MCF 10A (cell line): ENCODE measurements at regions not wholly inside any gene's neighbourhood (a gene's known extent, or its start where the extent isn't known, plus 50 kb on each side); places are given as distances from the start of the nearest gene placed in this dataset.

Experiments
- BruUV-seq: library from RNA; stranded (reverse); fragments of 400-500 nt; replicated peaks from 2 replicates; lab custom pipeline; 2021; lab: Mats Ljungman, UMichigan
- CTCF ChIA-PET: fragments of 300-600 bp; sonication (Branson Sonifier 250); formaldehyde crosslinking; extraction: SDS; loops from one replicate; lab custom pipeline; 2021; ENCODE audit warnings: antibody characterized with exemption, inconsistent platforms; lab: Yijun Ruan, JAX
- POLR2A ChIA-PET: fragments of 300-600, 350-650 bp; sonication (Branson Sonifier 250); formaldehyde crosslinking; extraction: SDS; loops from one replicate; lab custom pipeline; 2020; ENCODE audit warnings: antibody characterized with exemption, inconsistent platforms; lab: Yijun Ruan, JAX
- DNase-seq: peaks from one replicate; pipeline ENCODE4 v3.0.0-alpha.2; 2018; ENCODE audit not compliant: unreplicated experiment
- H3K27ac Mint-ChIP-seq: one replicate; pipeline ENCODE4 v1.8.0; 2022; ENCODE audit warnings: mild to moderate bottlenecking, low read depth, mixed read lengths; ENCODE audit not compliant: unreplicated experiment
- H3K27me3 Mint-ChIP-seq: one replicate; pipeline ENCODE4 v1.8.0; 2022; ENCODE audit warnings: mixed read lengths; ENCODE audit not compliant: insufficient read depth, unreplicated experiment
- H3K36me3 Mint-ChIP-seq: one replicate; pipeline ENCODE4 v1.8.0; 2022; ENCODE audit warnings: mild to moderate bottlenecking, moderate library complexity, mixed read lengths; ENCODE audit not compliant: insufficient read depth, unreplicated experiment
- H3K4me1 Mint-ChIP-seq: one replicate; pipeline ENCODE4 v1.8.0; 2022; ENCODE audit warnings: mixed read lengths; ENCODE audit not compliant: insufficient read depth, unreplicated experiment
- H3K4me3 Mint-ChIP-seq: one replicate; pipeline ENCODE4 v1.8.0; 2022; ENCODE audit warnings: mild to moderate bottlenecking, moderate library complexity, mixed read lengths; ENCODE audit not compliant: unreplicated experiment
- H3K9me3 Mint-ChIP-seq: one replicate; pipeline ENCODE4 v1.8.0; 2022; ENCODE audit warnings: mixed read lengths; ENCODE audit not compliant: unreplicated experiment
- CTCF ChIP-seq: fragments of 200-600 bp; IDR thresholded peaks from one replicate; pipeline ENCODE4 v1.8.0; 2022; ENCODE audit warnings: antibody characterized with exemption, mild to moderate bottlenecking; ENCODE audit not compliant: unreplicated experiment
- intact Hi-C: fragments of 100-400 bp; cut with micrococcal nuclease; formaldehyde crosslinking; loops from 2 replicates; pipeline ENCODE4 v1.14.1; 2022

- no peak overlapping the region for H3K4me3 Mint-ChIP-seq
- DNase-seq: no peak
- H3K36me3 Mint-ChIP-seq: no peaks in the 10 kb centered on the region
- CTCF ChIA-PET: interaction anchor here (7.3 to 7.4 kb wide), 2 partner anchors 69 to 832 kb away, joined by 67 to 69 read pairs; no protein-coding TSS in a partner anchor
- no peak overlapping the region for H3K27ac Mint-ChIP-seq
- intact Hi-C loops: loop anchor here (10.0 kb wide), 1 partner anchor 1182 kb away; no protein-coding TSS in a partner anchor
- no peak for TF ChIP-seq CTCF
- H3K4me1 Mint-ChIP-seq: no peaks in the 10 kb centered on the region
- BruUV-seq: no TSS peak
- H3K27me3 Mint-ChIP-seq: no peaks in the 10 kb centered on the region
- no peaks in the 10 kb centered on the region for H3K9me3 Mint-ChIP-seq
- POLR2A ChIA-PET: interaction anchor here (1.0 kb wide), 1 partner anchor 8 kb away, joined by 3 read pairs; no protein-coding TSS in a partner anchor
Measured at GRCh38 chr3:157602424-157602823, 99.2 kb upstream of the VEPH1 start.

- intact Hi-C loops: no loop called here
Measured at GRCh38 chr3:157595259-157595658, 92.0 kb upstream of the VEPH1 start.

GRCh38 chr3:157594413-157594812, 91.2 kb upstream of the VEPH1 start:
- Mint-ChIP-seq H3K27ac (no peak overlapping the region), H3K9me3 (no peaks in the 10 kb centered on the region), H3K4me1 (no peaks in the 10 kb centered on the region), H3K36me3 (no peaks in the 10 kb centered on the region), H3K4me3 (no peak overlapping the region), H3K27me3 (peaks cover 32% of the 10 kb centered on the region)
- intact Hi-C loops: no loop called here
- CTCF ChIA-PET: interaction anchor here (0.6 to 5.6 kb wide), 5 partner anchors 12 to 80 kb away, joined by 3 to 36 read pairs (median 3); no protein-coding TSS in a partner anchor
- POLR2A ChIA-PET: interaction anchor here (0.7 kb wide), 1 partner anchor 8 kb away, joined by 3 read pairs; no protein-coding TSS in a partner anchor
- BruUV-seq: no TSS peak
- no peak for TF ChIP-seq CTCF
- DNase-seq: no peak

More at GRCh38 chr3:157595259-157595658, 92.0 kb upstream of the VEPH1 start:
- BruUV-seq: no TSS peak
- no peak for DNase-seq
- Mint-ChIP-seq H3K27me3 (peaks cover 30% of the 10 kb centered on the region), H3K4me3 (no peak overlapping the region), H3K4me1 (no peaks in the 10 kb centered on the region), H3K27ac (no peak overlapping the region), H3K36me3 (no peaks in the 10 kb centered on the region), H3K9me3 (no peaks in the 10 kb centered on the region)
- ChIA-PET POLR2A (no interaction called here), CTCF (interaction anchor here (1.5 to 5.6 kb wide), 3 partner anchors 11 to 64 kb away, joined by 3 to 36 read pairs (median 9); no protein-coding TSS in a partner anchor)
- no peak for TF ChIP-seq CTCF

DNA sequence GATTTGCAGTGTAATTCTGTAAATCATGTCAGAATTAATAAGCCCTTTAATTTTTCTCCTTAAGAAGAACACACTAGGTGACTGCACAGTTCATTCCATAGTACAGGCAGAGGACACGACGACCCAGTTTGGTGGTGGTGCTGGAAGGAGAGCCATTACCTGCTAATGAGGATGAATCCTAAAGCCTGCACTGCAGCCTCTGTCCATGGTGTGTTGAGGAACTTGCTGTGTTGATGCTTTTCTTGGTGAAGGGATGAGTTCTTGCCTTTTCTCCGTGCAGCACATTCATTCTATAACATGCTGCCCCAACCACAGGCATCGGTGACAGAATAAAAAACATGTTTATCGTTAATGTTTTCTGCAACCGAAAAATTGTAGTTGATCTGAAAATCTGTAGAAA, 89.6 kb upstream of the VEPH1 start:
- Mint-ChIP-seq H3K27me3 (peaks cover 32% of the 10 kb centered on the region), H3K9me3 (no peaks in the 10 kb centered on the region), H3K4me1 (no peaks in the 10 kb centered on the region), H3K27ac (no peak overlapping the region), H3K36me3 (no peaks in the 10 kb centered on the region), H3K4me3 (no peak overlapping the region)
- POLR2A ChIA-PET: no interaction called here
- CTCF ChIA-PET: interaction anchor here (0.9 to 2.7 kb wide), 2 partner anchors 13 to 14 kb away, joined by 4 to 14 read pairs; no protein-coding TSS in a partner anchor
- DNase-seq: no peak
- intact Hi-C loops: no loop called here
- TF ChIP-seq CTCF: no peak
- no TSS peak for BruUV-seq
